ENCODE measurements at regions not wholly inside any gene's neighbourhood (a gene's known extent, or its start where the extent isn't known, plus 50 kb on each side); places are given as distances from the start of the nearest gene placed in this dataset.

- TF ChIP-seq, protein P1, sequence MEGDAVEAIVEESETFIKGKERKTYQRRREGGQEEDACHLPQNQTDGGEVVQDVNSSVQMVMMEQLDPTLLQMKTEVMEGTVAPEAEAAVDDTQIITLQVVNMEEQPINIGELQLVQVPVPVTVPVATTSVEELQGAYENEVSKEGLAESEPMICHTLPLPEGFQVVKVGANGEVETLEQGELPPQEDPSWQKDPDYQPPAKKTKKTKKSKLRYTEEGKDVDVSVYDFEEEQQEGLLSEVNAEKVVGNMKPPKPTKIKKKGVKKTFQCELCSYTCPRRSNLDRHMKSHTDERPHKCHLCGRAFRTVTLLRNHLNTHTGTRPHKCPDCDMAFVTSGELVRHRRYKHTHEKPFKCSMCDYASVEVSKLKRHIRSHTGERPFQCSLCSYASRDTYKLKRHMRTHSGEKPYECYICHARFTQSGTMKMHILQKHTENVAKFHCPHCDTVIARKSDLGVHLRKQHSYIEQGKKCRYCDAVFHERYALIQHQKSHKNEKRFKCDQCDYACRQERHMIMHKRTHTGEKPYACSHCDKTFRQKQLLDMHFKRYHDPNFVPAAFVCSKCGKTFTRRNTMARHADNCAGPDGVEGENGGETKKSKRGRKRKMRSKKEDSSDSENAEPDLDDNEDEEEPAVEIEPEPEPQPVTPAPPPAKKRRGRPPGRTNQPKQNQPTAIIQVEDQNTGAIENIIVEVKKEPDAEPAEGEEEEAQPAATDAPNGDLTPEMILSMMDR (IDR thresholded peaks at IDR 0.05) = no peak
- TF ChIP-seq POLR2A (IDR thresholded peaks at IDR 0.05) (no peak), EP300 (IDR thresholded peaks at IDR 0.05) (no peak)
Measured at GRCh38 chr12:111037047-111037446, 116.7 kb upstream of the MYL2 start.

Data from ovary (tissue), 3 donors.